GM18868 (cell line): ENCODE measurements at regions not wholly inside any gene's neighbourhood (a gene's known extent, or its start where the extent isn't known, plus 50 kb on each side); places are given as distances from the start of the nearest gene placed in this dataset.
"Not testable (repeated sequence)": the region's sequence is repeated elsewhere in the genome, so short reads cannot be mapped to it uniquely, and the experiment has no call there.

Experiments used
- ATAC-seq: cut with Tn5 transposase; IDR thresholded peaks from one replicate; pipeline ENCODE4 v1.9.1; 2021; ENCODE audit warnings: mild to moderate bottlenecking, moderate library complexity; ENCODE audit not compliant: unreplicated experiment

GRCh38 chr3:95311272-95311671, 1248.4 kb downstream of the NSUN3 start:
- ATAC-seq = peak; percentile 70

- ATAC-seq = no peak
These were observed 1249.8 kb downstream of the NSUN3 start for GRCh38 chr3:95312650-95313049.

GRCh38 chr3:95319921-95320494, 1257.1 kb downstream of the NSUN3 start:
- ATAC-seq = peak; percentile 49

GRCh38 chr3:95327478-95327877, 1264.6 kb downstream of the NSUN3 start:
- no peak for ATAC-seq

- peak; percentile 66 for ATAC-seq
These were observed 1271.0 kb downstream of the NSUN3 start for GRCh38 chr3:95333826-95334225.

- ATAC-seq = no peak
These were observed 1271.6 kb downstream of the NSUN3 start for GRCh38 chr3:95334461-95334860.

GRCh38 chr3:95335517-95335916, 1272.7 kb downstream of the NSUN3 start:
- ATAC-seq = no peak

- ATAC-seq = no peak
These were observed 1275.6 kb downstream of the NSUN3 start for GRCh38 chr3:95338446-95338845.

- no peak for ATAC-seq
These were observed 1278.5 kb downstream of the NSUN3 start for GRCh38 chr3:95341314-95341713.

GRCh38 chr3:95343228-95343627, 1280.4 kb downstream of the NSUN3 start:
- no peak for ATAC-seq

GRCh38 chr3:95343767-95344166, 1280.9 kb downstream of the NSUN3 start:
- ATAC-seq = no peak

- not testable (repeated sequence) for ATAC-seq
These were observed 1285.1 kb downstream of the NSUN3 start for GRCh38 chr3:95347936-95348335.

- no peak for ATAC-seq
These were observed 1286.0 kb downstream of the NSUN3 start for GRCh38 chr3:95348879-95349278.

- no peak for ATAC-seq
These were observed 1287.2 kb downstream of the NSUN3 start for GRCh38 chr3:95350049-95350448.

GRCh38 chr3:95351158-95351557, 1288.3 kb downstream of the NSUN3 start:
- ATAC-seq = peak; percentile 54

GRCh38 chr3:95352471-95352870, 1289.6 kb downstream of the NSUN3 start:
- ATAC-seq = no peak

- no peak for ATAC-seq
These were observed 1291.6 kb downstream of the NSUN3 start for GRCh38 chr3:95354489-95354888.

GRCh38 chr3:95356764-95357501, 1294.1 kb downstream of the NSUN3 start:
- peak; percentile 66 for ATAC-seq

GRCh38 chr3:95387242-95388021, 1324.6 kb downstream of the NSUN3 start:
- peak; percentile 91 for ATAC-seq

GRCh38 chr3:95389725-95390313, 1327.0 kb downstream of the NSUN3 start:
- no peak for ATAC-seq

- ATAC-seq = no peak
These were observed 1331.4 kb downstream of the NSUN3 start for GRCh38 chr3:95394286-95394685.
